Breast epithelium (tissue), 4 donors: ENCODE measurements at regions not wholly inside any gene's neighbourhood (a gene's known extent, or its start where the extent isn't known, plus 50 kb on each side); places are given as distances from the start of the nearest gene placed in this dataset.

Experiments
- DNase-seq, 2 donors: peaks; one replicate each; pipeline ENCODE4 v3.0.0-alpha.2; 2019; ENCODE audit warnings: low spot score in 2 of 2
- H3K27ac ChIP-seq, 2 donors: fragments of 200-600 bp; sonication (generic) in 1 of 2; one replicate each; pipeline ENCODE4 v1.5.1; 2016 to 2019; ENCODE audit warnings: mild to moderate bottlenecking in 1 of 2
- H3K27me3 ChIP-seq, 2 donors: fragments of 200-600 bp; sonication (generic) in 1 of 2; one replicate each; pipeline versions ENCODE4 v1.5.1 to v1.6.0; 2017 to 2019; ENCODE audit warnings: control low read depth in 1 of 2, mild to moderate bottlenecking in 1 of 2
- H3K36me3 ChIP-seq: fragments of 200-600 bp; one replicate; pipeline ENCODE4 v1.5.1; 2019
- H3K4me1 ChIP-seq, 2 donors: fragments of 200-600 bp; sonication (generic); one replicate each; pipeline ENCODE4 v1.5.1; 2016 to 2019; ENCODE audit warnings: control low read depth in 1 of 2
- H3K4me3 ChIP-seq, 3 donors: fragments of 200-600 bp; sonication (generic); 1 replicate in 2 of 3; 2 replicates in 1 of 3; pipeline ENCODE4 v1.5.1; 2016 to 2019; ENCODE audit warnings: mild to moderate bottlenecking in 3 of 3, moderate library complexity in 2 of 3
- H3K9me3 ChIP-seq, 2 donors: fragments of 200-600 bp; sonication (generic) in 1 of 2; one replicate each; pipeline ENCODE4 v1.5.1; 2016 to 2019; ENCODE audit warnings: control low read depth in 1 of 2
- POLR2A ChIP-seq: fragments of 450-650 bp; IDR thresholded peaks from one replicate; pipeline ENCODE4 v1.6.1; 2016; ENCODE audit warnings: antibody characterized with exemption, mild to moderate bottlenecking, moderate library complexity
- POLR2AphosphoS5 ChIP-seq, 3 donors: sonication (generic); formaldehyde crosslinking; IDR thresholded peaks; one replicate each; pipeline ENCODE4 v1.6.1; 2017; ENCODE audit warnings: antibody characterized with exemption in 3 of 3
- intact Hi-C: fragments of 100-400 bp; cut with DNase I; formaldehyde crosslinking; loops from one replicate; pipeline ENCODE4 v1.15.1; 2023; ENCODE audit warnings: low total_unique reads
- TF ChIP-seq, protein P1 (sequence below), 3 donors: fragments of 450-650 bp; IDR thresholded peaks; one replicate each; pipeline ENCODE4 v1.5.1; 2016 to 2017; ENCODE audit warnings: antibody characterized with exemption in 3 of 3, mild to moderate bottlenecking in 3 of 3, moderate library complexity in 3 of 3

DNA sequence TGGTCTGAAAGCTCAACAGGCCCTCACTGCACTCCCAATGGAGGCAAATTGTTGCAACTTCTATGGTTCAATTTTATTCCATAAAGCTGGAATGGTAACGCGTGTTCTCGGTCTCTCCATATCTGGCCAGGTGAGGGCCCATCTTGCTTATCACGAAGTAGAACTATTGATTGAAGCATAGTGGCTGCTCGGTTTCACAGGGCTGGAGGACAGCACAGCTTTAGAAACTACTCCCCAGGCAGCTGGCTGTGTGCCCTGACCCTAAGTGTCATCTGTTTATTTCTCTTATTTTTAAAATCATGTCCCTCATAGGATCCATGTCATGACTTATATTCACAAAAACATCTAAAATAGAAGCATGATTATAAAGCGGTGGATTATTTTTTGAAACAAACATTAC is 223.4 kb downstream of the NPR3 start:
- no peak for DNase-seq
- intact Hi-C loops = no loop called here
- no peaks in the 10 kb centered on the region for H3K36me3 ChIP-seq
- H3K9me3 ChIP-seq = no peaks in the 10 kb centered on the region
- no peak overlapping the region for H3K27ac ChIP-seq
- H3K27me3 ChIP-seq = no peaks in the 10 kb centered on the region
- TF ChIP-seq, protein P1, sequence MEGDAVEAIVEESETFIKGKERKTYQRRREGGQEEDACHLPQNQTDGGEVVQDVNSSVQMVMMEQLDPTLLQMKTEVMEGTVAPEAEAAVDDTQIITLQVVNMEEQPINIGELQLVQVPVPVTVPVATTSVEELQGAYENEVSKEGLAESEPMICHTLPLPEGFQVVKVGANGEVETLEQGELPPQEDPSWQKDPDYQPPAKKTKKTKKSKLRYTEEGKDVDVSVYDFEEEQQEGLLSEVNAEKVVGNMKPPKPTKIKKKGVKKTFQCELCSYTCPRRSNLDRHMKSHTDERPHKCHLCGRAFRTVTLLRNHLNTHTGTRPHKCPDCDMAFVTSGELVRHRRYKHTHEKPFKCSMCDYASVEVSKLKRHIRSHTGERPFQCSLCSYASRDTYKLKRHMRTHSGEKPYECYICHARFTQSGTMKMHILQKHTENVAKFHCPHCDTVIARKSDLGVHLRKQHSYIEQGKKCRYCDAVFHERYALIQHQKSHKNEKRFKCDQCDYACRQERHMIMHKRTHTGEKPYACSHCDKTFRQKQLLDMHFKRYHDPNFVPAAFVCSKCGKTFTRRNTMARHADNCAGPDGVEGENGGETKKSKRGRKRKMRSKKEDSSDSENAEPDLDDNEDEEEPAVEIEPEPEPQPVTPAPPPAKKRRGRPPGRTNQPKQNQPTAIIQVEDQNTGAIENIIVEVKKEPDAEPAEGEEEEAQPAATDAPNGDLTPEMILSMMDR (IDR thresholded peaks at IDR 0.05) = no peak
- TF ChIP-seq POLR2A (no peak), POLR2AphosphoS5 (IDR thresholded peaks at IDR 0.05) (no peak)
- no peaks in the 10 kb centered on the region for H3K4me1 ChIP-seq
- H3K4me3 ChIP-seq = no peak overlapping the region

- TF ChIP-seq, protein P1 (IDR thresholded peaks at IDR 0.05) = no peak
- TF ChIP-seq POLR2A = no peak
- TF ChIP-seq POLR2AphosphoS5 (IDR thresholded peaks at IDR 0.05) = no peak
- Histone ChIP-seq H3K27me3 (no peaks in the 10 kb centered on the region), H3K9me3 (no peaks in the 10 kb centered on the region), H3K4me3 (no peak overlapping the region), H3K36me3 (no peaks in the 10 kb centered on the region), H3K27ac (no peak overlapping the region), H3K4me1 (no peaks in the 10 kb centered on the region)
- intact Hi-C loops = no loop called here
- DNase-seq = no peak
Measured at GRCh38 chr5:32935283-32935682, 224.2 kb downstream of the NPR3 start.

DNA sequence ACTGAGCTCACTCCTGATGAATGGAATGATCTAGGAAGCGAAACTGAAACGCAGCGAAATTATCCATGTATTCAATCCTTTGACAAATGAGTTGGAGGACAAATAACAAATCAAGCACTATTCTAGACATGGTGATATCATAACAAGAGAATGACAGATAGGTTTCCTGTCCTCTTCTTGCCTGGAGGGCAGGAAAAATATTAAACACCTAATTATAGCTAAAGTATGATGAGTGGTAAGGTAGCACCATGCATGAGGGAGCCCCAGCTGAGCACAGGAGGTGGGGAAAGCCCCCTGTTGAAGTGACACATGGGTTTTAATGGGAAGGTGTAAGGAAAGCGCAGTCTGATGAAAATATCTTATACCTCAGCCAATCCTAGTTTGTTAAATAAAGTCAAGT is 225.2 kb downstream of the NPR3 start:
- no peaks in the 10 kb centered on the region for H3K27me3 ChIP-seq
- H3K36me3 ChIP-seq = no peaks in the 10 kb centered on the region
- no peaks in the 10 kb centered on the region for H3K4me1 ChIP-seq
- intact Hi-C loops = no loop called here
- DNase-seq = no peak
- H3K9me3 ChIP-seq = no peaks in the 10 kb centered on the region
- no peak overlapping the region for H3K27ac ChIP-seq
- no peak overlapping the region for H3K4me3 ChIP-seq
- TF ChIP-seq, protein P1 (IDR thresholded peaks at IDR 0.05) = no peak

- DNase-seq = no peak
- intact Hi-C loops = no loop called here
- TF ChIP-seq POLR2A (no peak), POLR2AphosphoS5 (IDR thresholded peaks at IDR 0.05) (no peak)
- TF ChIP-seq, protein P1 (IDR thresholded peaks at IDR 0.05) = no peak
Measured at GRCh38 chr5:32942225-32942989, 231.3 kb downstream of the NPR3 start.

DNA sequence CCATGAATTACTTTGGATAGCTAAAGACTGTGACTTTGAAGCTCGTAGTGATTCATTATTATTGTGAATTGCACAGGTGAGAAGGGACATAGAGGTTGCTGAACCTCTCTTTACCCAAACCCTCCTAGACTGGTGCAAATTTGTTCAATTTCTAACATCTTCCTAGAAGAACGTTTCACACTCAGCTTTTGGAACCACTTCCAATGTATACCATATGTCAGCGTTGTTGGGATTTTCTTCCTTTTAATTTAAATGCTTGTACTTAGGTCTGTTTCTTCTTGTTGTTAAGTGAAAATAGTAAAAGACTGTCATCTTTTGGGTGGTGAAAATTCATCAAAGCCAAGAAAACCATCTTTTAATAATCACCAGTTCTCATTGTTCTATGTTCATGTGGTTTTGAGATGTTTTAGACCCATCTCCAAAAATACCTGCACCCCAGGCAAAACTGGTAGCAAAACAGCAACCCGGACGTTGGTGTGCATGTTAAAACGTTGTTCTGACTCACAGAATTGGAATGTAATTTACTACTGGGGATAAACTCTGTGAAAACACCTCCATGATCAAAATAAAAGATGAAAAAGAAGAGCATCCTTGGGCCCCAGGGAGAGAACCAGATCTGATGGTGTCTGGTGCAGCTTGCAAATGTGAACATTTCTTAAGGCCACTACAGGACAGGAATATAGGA is 238.3 kb downstream of the NPR3 start:
- Histone ChIP-seq H3K9me3 (no peaks in the 10 kb centered on the region), H3K27me3 (no peaks in the 10 kb centered on the region), H3K27ac (no peak overlapping the region), H3K4me3 (no peak overlapping the region), H3K4me1 (no peaks in the 10 kb centered on the region), H3K36me3 (no peaks in the 10 kb centered on the region)
- intact Hi-C loops = no loop called here
- DNase-seq = no peak
- no peak for TF ChIP-seq POLR2A
- no peak for TF ChIP-seq POLR2AphosphoS5 (IDR thresholded peaks at IDR 0.05)
- TF ChIP-seq, protein P1 (IDR thresholded peaks at IDR 0.05) = no peak

More at GRCh38 chr5:32942225-32942989, 231.3 kb downstream of the NPR3 start:
- Histone ChIP-seq H3K4me1 (no peaks in the 10 kb centered on the region), H3K9me3 (no peaks in the 10 kb centered on the region), H3K4me3 (no peak overlapping the region), H3K27ac (no peak overlapping the region), H3K36me3 (no peaks in the 10 kb centered on the region), H3K27me3 (no peaks in the 10 kb centered on the region)
